SK-N-SH treated with all-trans-retinoic acid at 6 μM for 48 hours (cell line): ENCODE measurements at regions not wholly inside any gene's neighbourhood (a gene's known extent, or its start where the extent isn't known, plus 50 kb on each side); places are given as distances from the start of the nearest gene placed in this dataset.

Source experiments
- ATAC-seq: fragments of 200-7000 bp; cut with Tn5 transposase; 3 replicates; pipeline ENCODE4 v1.9.1; 2020; ENCODE audit warnings: mild to moderate bottlenecking, moderate library complexity
- BACH2 ChIP-seq: fragments of 250-450 bp; sonication (Bioruptor Pico); IDR thresholded peaks from 2 replicates; pipeline ENCODE4 v1.9.0; 2021; ENCODE audit warnings: mild to moderate bottlenecking, borderline replicate concordance
- CSDC2 ChIP-seq: fragments of 250-450 bp; sonication (Bioruptor Pico); IDR thresholded peaks from 2 replicates; pipeline ENCODE4 v1.5.0; 2020; ENCODE audit warnings: mild to moderate bottlenecking, moderate library complexity
- ESRRG ChIP-seq: fragments of 250-450 bp; sonication (Bioruptor Pico); IDR thresholded peaks from 2 replicates; pipeline ENCODE4 v1.6.1; 2021; ENCODE audit warnings: mild to moderate bottlenecking
- OSR1 ChIP-seq: fragments of 250-450 bp; sonication (Bioruptor Pico); IDR thresholded peaks from 2 replicates; pipeline ENCODE4 v1.8.0; 2022; ENCODE audit warnings: moderate library complexity, mild to moderate bottlenecking, inconsistent platforms
- PPARA ChIP-seq: fragments of 250-450 bp; sonication (Bioruptor Pico); IDR thresholded peaks from 2 replicates; pipeline ENCODE4 v1.5.0; 2020; ENCODE audit warnings: mild to moderate bottlenecking, borderline replicate concordance
- RARB ChIP-seq: fragments of 250-450 bp; sonication (Bioruptor Pico); IDR thresholded peaks from 2 replicates; pipeline ENCODE4 v1.8.0; 2021; ENCODE audit warnings: mild to moderate bottlenecking, moderate library complexity
- TCF4 ChIP-seq: fragments of 250-450 bp; sonication (Bioruptor Pico); IDR thresholded peaks from 2 replicates; pipeline ENCODE4 v1.8.0; 2021; ENCODE audit warnings: mild to moderate bottlenecking, moderate library complexity, borderline replicate concordance
- TOX ChIP-seq: fragments of 250-450 bp; sonication (Bioruptor Pico); IDR thresholded peaks from 2 replicates; pipeline ENCODE4 v1.8.0; 2021; ENCODE audit warnings: mild to moderate bottlenecking, moderate library complexity, borderline replicate concordance
- ZC3H10 ChIP-seq: fragments of 250-450 bp; sonication (Bioruptor Pico); IDR thresholded peaks from 2 replicates; pipeline ENCODE4 v1.5.1; 2021; ENCODE audit warnings: mild to moderate bottlenecking, moderate library complexity
- ZFP3 ChIP-seq: fragments of 250-450 bp; sonication (Bioruptor Pico); IDR thresholded peaks from 2 replicates; pipeline ENCODE4 v1.5.0; 2020; ENCODE audit warnings: mild to moderate bottlenecking, moderate library complexity
- ZFP30 ChIP-seq: fragments of 450-650 bp; formaldehyde crosslinking; IDR thresholded peaks from 2 replicates; pipeline ENCODE4 v1.5.0; 2022; ENCODE audit warnings: mild to moderate bottlenecking, moderate library complexity
- ZNF565 ChIP-seq: fragments of 450-650 bp; formaldehyde crosslinking; conservative IDR thresholded peaks from 2 replicates; pipeline ENCODE4 v1.5.0; 2020; ENCODE audit warnings: low read depth, mild to moderate bottlenecking, moderate library complexity
- ZNF70 ChIP-seq: fragments of 450-650 bp; formaldehyde crosslinking; IDR thresholded peaks from 2 replicates; pipeline ENCODE4 v1.5.0; 2020; ENCODE audit warnings: mild to moderate bottlenecking, moderate library complexity
- ZNF8 ChIP-seq: fragments of 450-650 bp; formaldehyde crosslinking; IDR thresholded peaks from 2 replicates; pipeline ENCODE4 v1.5.0; 2020; ENCODE audit warnings: mild to moderate bottlenecking, moderate library complexity
- TF ChIP-seq, protein P1 (sequence below): fragments of 250-450 bp; sonication (Bioruptor Pico); IDR thresholded peaks from 2 replicates; pipeline ENCODE4 v1.8.0; 2020; ENCODE audit warnings: mild to moderate bottlenecking, moderate library complexity, borderline replicate concordance
- TF ChIP-seq, protein P2 (sequence below): fragments of 250-450 bp; sonication (Bioruptor Pico); IDR thresholded peaks from 2 replicates; pipeline ENCODE4 v1.5.0; 2020; ENCODE audit warnings: mild to moderate bottlenecking, moderate library complexity
- TF ChIP-seq, protein P3 (sequence below): fragments of 250-450 bp; sonication (Bioruptor Pico); IDR thresholded peaks from 2 replicates; pipeline ENCODE4 v1.5.1; 2021; ENCODE audit warnings: mild to moderate bottlenecking, moderate library complexity
- TF ChIP-seq, protein P4 (sequence below): fragments of 250-450 bp; sonication (Bioruptor Pico); IDR thresholded peaks from 2 replicates; pipeline ENCODE4 v1.5.1; 2020; ENCODE audit warnings: low read depth, mild to moderate bottlenecking, moderate library complexity
- TF ChIP-seq, protein P5 (sequence below): fragments of 250-450 bp; sonication (Bioruptor Pico); IDR thresholded peaks from 2 replicates; pipeline ENCODE4 v1.8.0; 2021; ENCODE audit warnings: low read depth, mild to moderate bottlenecking, moderate library complexity, borderline replicate concordance

DNA sequence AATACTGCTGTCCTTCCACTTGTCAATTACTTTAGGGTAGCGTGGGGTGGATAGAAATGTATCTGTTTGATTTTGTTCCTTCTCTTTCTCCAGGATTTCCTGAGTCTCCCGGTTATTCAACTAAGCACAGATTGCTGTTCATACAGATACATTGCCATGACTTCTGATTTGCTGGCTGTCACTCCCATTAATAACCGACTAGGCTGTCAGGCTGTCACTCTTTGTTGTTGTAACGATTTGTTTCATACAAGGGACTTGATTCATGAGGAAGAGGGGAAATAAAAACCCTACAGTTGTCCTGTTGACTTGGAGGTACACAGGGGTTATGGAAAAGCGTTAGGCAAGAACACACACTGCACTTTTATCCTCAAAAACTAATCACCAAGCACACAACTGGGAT lies 302.7 kb upstream of the SMIM21 start (continued):
- TF ChIP-seq CSDC2 (no peak), ZNF565 (CRISPR knock-in tag) (no peak), TOX (CRISPR knock-in tag) (no peak), ZNF8 (no peak), TCF4 (CRISPR knock-in tag) (no peak), BACH2 (CRISPR knock-in tag) (no peak), RARB (no peak), PPARA (CRISPR knock-in tag) (no peak)
- TF ChIP-seq, protein P1, sequence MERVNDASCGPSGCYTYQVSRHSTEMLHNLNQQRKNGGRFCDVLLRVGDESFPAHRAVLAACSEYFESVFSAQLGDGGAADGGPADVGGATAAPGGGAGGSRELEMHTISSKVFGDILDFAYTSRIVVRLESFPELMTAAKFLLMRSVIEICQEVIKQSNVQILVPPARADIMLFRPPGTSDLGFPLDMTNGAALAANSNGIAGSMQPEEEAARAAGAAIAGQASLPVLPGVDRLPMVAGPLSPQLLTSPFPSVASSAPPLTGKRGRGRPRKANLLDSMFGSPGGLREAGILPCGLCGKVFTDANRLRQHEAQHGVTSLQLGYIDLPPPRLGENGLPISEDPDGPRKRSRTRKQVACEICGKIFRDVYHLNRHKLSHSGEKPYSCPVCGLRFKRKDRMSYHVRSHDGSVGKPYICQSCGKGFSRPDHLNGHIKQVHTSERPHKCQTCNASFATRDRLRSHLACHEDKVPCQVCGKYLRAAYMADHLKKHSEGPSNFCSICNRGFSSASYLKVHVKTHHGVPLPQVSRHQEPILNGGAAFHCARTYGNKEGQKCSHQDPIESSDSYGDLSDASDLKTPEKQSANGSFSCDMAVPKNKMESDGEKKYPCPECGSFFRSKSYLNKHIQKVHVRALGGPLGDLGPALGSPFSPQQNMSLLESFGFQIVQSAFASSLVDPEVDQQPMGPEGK (CRISPR knock-in tag), result no peak

DNA sequence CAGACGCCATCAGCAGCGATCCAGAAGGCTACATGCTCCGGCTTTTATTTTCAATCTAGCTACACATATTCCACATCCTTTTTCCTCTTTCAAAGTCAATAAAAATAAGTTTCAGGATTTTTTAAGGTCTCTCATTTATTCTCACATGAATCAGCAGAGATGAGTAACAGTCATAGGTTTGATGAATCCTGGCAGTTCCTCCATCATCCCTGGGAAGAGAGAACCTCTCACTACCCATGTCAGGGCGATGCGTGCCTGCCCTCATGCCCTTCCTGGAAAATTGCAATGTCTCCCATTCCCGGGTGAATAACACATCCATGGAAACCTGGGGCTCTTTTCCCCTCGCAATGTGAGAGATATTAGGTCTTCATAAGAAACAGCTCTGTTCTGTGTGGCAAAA lies 301.1 kb upstream of the SMIM21 start:
- ATAC-seq, result no peak
- no peak for TF ChIP-seq ZNF565 (CRISPR knock-in tag)
- TF ChIP-seq CSDC2, result no peak
- no peak for TF ChIP-seq PPARA (CRISPR knock-in tag)
- no peak for TF ChIP-seq ZNF70 (CRISPR knock-in tag)
- TF ChIP-seq, protein P2, sequence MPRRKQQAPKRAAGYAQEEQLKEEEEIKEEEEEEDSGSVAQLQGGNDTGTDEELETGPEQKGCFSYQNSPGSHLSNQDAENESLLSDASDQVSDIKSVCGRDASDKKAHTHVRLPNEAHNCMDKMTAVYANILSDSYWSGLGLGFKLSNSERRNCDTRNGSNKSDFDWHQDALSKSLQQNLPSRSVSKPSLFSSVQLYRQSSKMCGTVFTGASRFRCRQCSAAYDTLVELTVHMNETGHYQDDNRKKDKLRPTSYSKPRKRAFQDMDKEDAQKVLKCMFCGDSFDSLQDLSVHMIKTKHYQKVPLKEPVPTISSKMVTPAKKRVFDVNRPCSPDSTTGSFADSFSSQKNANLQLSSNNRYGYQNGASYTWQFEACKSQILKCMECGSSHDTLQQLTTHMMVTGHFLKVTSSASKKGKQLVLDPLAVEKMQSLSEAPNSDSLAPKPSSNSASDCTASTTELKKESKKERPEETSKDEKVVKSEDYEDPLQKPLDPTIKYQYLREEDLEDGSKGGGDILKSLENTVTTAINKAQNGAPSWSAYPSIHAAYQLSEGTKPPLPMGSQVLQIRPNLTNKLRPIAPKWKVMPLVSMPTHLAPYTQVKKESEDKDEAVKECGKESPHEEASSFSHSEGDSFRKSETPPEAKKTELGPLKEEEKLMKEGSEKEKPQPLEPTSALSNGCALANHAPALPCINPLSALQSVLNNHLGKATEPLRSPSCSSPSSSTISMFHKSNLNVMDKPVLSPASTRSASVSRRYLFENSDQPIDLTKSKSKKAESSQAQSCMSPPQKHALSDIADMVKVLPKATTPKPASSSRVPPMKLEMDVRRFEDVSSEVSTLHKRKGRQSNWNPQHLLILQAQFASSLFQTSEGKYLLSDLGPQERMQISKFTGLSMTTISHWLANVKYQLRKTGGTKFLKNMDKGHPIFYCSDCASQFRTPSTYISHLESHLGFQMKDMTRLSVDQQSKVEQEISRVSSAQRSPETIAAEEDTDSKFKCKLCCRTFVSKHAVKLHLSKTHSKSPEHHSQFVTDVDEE (CRISPR knock-in tag), result no peak
- TF ChIP-seq, protein P1 (CRISPR knock-in tag), result no peak
- no peak for TF ChIP-seq BACH2 (CRISPR knock-in tag)
- no peak for TF ChIP-seq ZFP3

DNA sequence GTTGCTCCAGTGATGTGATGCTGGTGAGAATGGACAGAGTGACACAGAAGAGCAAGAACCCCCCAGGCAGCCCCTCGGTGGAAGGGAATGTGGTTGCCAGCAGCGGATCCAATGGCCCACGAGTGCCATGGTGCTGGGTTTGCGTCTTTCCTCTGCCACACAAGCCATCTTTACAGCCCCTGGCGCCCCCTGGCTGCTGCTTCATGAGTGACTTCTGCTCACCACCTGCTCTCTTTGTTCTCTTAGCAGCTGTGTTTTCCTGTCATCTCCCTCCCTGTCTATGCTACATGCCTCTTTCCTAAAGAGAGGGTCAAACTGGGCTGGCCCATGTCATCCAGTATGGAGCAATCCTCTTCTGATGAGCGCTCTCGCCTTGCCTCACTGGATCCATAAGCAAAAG lies 300.0 kb upstream of the SMIM21 start:
- no peak for ATAC-seq
- TF ChIP-seq ZC3H10 (CRISPR knock-in tag) (no peak), ZNF8 (no peak), TCF4 (CRISPR knock-in tag) (no peak), ZFP30 (CRISPR knock-in tag) (no peak)
- TF ChIP-seq, protein P3, sequence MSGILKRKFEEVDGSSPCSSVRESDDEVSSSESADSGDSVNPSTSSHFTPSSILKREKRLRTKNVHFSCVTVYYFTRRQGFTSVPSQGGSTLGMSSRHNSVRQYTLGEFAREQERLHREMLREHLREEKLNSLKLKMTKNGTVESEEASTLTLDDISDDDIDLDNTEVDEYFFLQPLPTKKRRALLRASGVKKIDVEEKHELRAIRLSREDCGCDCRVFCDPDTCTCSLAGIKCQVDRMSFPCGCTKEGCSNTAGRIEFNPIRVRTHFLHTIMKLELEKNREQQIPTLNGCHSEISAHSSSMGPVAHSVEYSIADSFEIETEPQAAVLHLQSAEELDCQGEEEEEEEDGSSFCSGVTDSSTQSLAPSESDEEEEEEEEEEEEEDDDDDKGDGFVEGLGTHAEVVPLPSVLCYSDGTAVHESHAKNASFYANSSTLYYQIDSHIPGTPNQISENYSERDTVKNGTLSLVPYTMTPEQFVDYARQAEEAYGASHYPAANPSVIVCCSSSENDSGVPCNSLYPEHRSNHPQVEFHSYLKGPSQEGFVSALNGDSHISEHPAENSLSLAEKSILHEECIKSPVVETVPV (CRISPR knock-in tag), result no peak
- TF ChIP-seq, protein P4, sequence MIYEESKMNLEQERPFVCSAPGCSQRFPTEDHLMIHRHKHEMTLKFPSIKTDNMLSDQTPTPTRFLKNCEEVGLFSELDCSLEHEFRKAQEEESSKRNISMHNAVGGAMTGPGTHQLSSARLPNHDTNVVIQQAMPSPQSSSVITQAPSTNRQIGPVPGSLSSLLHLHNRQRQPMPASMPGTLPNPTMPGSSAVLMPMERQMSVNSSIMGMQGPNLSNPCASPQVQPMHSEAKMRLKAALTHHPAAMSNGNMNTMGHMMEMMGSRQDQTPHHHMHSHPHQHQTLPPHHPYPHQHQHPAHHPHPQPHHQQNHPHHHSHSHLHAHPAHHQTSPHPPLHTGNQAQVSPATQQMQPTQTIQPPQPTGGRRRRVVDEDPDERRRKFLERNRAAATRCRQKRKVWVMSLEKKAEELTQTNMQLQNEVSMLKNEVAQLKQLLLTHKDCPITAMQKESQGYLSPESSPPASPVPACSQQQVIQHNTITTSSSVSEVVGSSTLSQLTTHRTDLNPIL (CRISPR knock-in tag), result no peak

DNA sequence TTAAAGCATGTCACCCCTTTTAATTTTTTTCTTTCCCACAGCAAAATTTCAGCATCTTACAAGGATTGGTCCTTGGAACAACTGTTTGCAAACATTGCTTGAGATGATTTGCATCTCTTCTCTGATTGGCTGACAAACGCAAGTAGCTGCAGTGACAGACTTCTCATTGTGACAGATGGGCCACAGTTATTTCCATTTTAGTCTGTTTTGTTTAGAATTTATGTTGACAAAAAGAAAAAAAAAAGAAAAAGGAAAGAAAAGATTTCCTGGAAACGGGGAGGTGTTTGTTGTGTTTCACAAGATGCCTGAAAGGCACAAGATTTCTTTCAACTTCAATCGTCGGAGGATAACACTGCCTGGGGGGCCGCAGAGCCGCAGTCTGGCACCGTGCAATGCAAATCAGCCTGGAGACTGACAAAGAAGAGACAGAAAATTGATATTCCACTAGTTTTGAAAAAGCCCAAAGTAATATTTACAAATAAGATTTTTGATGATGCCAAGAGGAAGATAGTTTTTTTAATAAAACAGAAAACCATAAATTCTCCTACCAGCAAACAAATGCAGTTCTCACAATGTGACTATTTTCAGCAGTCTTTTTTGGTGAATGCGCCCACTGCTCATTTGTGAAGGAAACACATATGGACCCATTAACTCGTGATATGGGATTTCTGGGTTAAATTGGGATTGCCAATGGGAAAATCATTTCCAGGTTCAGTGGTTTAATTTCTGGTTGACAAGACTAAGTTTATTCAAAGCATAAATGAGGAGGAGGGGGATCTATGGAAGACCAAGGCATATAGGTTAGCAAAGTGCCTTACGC lies 296.2 kb upstream of the SMIM21 start:
- TF ChIP-seq, protein P3 (CRISPR knock-in tag), result no peak
- TF ChIP-seq, protein P5, sequence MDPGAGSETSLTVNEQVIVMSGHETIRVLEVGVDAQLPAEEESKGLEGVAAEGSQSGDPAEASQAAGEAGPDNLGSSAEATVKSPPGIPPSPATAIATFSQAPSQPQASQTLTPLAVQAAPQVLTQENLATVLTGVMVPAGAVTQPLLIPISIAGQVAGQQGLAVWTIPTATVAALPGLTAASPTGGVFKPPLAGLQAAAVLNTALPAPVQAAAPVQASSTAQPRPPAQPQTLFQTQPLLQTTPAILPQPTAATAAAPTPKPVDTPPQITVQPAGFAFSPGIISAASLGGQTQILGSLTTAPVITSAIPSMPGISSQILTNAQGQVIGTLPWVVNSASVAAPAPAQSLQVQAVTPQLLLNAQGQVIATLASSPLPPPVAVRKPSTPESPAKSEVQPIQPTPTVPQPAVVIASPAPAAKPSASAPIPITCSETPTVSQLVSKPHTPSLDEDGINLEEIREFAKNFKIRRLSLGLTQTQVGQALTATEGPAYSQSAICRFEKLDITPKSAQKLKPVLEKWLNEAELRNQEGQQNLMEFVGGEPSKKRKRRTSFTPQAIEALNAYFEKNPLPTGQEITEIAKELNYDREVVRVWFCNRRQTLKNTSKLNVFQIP (CRISPR knock-in tag), result no peak
- no peak for TF ChIP-seq PPARA (CRISPR knock-in tag)
- TF ChIP-seq OSR1 (CRISPR knock-in tag), result no peak
- no peak for TF ChIP-seq ESRRG (CRISPR knock-in tag)

More for the DNA sequence above, 296.2 kb upstream of the SMIM21 start:
- ATAC-seq, result no peak
